ENCODE measurements at regions not wholly inside any gene's neighbourhood (a gene's known extent, or its start where the extent isn't known, plus 50 kb on each side); places are given as distances from the start of the nearest gene placed in this dataset.
A peak's percentile ranks its signal among the peaks of the same experiment; 100 is the strongest.

DNA sequence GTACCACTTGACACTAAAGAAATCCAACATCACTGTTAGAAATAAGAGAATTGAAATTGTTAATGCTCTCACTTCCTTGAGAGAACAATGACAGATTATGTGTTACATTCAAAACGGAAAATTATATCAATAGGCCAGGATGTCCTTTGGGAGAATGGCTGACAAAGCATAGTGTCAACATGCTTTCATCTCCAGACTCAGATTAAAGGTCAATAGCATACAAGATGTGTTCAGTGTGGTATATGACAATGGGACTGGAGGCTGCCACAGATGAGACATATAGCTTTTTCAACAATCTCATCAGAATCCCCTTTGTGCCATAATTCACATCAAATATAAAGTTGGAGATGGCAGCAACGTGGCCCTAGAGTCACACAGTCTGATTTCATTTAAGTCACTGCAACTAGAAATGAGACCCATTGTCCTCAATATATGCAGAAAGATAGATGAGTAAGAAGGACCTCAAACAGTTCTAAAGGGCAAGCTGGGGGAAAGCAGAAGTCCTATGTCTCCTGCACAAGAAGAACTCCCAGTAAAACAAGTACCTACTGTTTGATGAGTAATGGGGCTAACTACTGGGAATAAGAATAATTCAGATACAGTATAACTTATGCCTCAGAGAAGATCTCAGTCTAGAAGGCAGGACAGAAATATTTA is 327.9 kb downstream of the TTLL7 start:
- no peak for DNase-seq

DNA sequence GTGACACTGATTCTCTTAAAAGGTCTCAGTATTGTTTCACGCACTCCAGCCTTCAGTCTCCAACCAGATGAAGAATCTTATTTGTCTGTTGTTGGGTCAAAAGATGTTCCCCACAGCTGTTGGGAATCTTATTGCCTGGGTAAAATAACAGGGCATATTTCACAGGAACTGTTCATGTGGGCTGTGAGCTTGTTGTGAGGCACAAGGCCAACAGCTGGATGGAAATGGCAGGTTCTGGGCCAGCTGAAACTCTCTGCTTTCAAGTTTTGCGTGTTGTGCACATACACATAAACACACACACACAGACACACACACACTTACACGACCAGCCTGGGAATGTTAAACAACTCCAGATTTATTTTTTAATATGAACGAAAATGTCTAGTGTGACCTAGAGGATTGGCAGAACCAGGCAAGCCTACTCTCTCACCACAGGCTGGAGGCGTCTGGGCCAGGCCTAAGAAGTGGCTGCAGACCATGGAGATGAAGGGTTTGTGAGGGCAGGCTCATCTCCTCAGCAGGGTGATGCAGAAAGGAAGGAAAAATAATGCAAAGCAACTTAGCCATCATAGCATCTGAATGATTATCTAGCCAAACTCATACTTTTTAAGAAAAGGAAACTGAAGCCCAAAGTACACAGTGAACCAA is 357.0 kb downstream of the TTLL7 start:
- no peak for DNase-seq

DNA sequence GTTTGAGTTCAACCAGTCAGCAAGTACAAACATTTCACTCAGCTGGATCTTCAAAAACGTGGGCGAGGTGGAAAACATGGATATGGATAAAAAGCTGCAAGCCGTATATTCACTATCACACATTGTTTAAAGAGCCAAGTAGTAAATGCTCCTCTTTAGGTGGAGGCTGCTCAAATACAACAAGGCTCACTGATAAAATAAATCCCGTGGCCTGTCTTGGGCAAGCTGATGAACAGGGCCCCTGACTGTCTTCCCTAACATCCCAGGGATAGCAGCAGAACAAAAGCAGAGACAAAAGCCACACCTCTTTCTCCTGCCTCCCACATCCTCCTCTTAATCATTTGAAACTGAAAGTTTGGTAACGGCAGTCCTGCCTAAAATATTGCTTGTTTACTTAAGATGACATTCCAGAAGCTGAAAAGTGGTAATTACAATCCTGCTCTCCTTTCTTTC is 357.7 kb downstream of the TTLL7 start:
- DNase-seq, result no peak

DNA sequence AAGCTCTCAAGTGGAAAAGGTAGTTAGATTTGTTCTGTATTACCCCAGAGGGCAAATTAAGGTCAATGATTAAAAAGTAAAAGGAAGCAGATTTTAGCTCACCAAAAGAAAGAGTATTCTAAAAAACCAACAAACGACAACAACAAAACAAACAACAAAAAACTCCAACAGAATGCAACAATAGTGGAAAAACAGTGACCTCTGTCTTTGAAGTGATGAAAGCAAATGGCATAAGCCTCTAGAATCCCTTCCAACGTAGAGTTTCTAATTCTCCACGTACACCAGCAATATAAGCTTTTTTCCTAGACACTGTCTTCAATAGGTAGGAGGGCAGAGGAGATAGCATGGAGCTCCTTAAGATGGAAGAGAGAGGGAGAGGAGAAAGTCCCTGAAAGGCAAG is 359.1 kb downstream of the TTLL7 start:
- no peak for DNase-seq

DNA sequence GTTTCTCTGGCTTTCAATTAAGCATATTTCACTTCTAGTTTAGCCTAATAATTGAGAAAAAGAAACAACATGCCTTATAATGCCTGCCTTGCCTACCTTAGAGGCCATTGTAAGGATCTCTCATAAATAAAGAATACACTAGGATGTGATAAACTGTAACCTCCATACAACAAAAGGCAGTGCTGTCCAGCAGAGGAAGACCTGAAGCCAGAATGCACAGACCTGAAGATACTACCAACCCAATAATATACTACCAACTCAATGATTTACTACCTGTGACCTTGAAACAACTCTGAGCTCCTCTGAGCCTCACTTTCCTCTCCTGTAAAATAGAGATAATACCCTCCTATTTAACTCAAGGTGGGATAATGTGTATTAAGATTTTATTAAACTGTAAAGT is 361.3 kb downstream of the TTLL7 start:
- no peak for DNase-seq

DNA sequence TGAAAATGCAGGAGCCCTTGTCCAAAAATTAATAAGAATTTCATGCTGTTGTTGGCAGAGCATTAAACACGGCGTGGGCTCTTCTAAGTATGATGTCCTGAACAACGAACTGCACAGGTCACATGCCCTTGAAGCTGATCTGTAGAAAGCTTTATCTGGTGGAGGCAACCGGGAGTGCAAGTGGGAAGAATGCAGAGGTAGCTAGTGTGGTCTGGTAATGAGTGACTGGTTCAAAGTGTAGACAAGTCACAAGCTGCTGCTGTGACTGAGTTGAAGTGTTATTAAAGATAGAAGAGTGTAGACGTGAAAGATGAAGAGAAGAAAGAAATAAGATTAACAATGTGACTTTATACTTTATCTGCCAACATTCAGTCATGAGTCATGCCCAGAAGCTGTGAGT is 361.9 kb downstream of the TTLL7 start:
- DNase-seq, result no peak

DNA sequence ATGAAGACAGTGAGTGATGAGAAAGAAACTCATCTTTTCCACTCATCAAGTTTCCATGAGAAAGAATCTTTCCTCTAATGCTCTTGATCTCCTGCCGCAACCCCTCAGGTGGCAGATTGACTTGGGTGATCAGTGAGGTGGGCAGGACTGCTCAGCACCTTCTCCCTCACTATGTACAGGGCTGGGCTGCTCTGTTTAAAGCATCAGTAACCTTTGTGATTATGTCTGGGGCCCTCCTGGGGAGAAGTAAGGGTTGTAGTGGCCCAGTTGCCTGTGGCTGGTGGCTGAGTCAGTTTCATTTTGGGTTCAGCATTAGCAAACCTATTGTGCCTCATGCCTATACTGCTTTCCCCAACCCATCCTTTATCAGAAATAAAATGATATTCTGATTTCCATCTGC is 366.0 kb downstream of the TTLL7 start:
- peak in 1 of 2 donors; percentile 4 for DNase-seq

DNA sequence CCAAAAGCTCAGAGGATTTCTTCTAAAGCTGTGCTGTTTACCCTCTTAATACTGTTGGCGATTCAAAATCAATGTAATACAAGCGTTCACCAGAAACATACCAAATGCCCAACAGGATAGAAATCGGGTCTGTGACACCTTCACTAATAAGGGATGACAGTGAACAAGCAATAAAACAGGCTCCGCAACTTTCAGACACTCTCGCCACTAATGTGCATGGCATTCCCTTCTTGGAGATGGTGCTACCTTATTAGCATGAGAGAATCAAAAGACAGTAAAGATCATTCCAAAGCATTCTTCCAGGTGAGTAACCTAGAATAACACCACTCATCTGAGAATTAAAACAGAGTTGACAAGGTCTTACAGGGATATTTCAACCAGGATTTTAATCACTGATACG is 367.1 kb downstream of the TTLL7 start:
- no peak for DNase-seq

DNA sequence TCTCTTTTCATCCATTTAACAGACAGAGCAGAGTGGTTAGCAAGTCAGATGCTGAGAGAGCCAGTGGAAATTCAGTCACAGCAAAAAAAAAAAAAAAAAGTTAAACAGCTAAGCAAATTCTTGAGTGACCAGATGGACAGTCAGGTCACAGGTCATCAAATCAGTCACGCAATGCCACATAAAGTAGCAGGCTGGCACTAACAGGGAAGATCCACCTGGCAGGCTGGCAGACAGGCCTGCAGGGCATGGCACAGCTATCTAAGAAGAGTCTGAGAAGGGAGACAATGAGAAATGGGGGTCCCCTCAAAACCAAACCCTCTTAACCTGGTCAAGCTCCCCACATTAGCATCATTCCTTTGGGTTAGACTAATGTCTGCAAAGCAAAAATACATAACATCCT is 371.9 kb downstream of the TTLL7 start:
- DNase-seq, result no peak

DNA sequence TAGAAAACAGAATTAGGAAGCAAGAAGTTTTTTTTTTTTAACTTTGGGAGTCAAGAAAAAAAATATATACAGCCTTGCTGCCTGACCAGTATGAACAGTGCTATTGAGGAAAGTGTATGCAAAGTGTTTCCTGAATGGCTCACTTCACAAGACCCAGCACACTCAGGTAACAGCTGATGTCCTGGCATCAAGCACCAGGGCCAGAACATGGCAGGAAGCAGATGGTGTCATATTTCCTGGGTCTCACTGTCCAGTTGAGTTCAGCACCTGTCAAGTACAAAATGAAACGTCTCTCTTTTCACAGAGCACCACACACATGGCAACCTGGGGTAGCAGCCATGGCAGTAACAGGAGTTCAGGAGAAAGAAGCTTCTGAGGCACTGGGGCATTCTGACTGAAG is 372.3 kb downstream of the TTLL7 start:
- no peak for DNase-seq

DNA sequence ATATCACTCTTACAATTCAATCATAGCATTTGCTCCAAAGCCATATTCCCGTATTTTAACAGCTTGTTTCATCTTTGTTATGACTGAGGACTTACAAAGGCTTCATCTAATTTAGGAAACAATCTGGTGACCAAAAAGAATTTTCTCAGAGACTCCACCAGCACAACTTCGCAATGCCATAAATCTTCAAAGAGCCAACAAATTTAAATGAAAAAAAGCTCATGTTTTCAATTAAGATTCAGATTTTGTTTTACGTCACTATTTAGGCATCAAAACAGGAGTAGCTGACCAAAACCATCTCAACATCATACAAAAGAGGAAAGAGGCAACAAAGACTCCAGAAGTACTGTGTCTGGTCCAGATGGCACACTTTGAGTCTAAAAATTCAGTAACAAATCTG is 373.3 kb downstream of the TTLL7 start:
- DNase-seq, result no peak

DNA sequence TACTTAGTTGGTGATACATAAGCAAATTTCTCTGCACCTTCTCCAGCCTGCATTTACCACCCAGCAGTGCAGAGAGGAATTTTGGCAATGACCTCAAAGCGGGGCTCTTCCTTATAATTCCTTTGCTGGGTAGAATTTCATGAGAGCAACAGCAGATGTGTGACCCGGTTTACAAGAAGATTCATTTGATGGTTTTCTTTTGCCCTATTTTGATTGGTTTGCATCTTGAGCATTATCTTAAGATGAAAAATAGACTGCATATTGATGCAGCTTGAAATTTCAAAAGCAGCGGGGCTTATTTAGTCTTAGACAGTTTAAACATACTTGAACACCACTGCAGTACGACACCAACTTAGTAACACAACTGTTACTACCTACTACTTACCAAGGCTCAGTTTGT is 378.9 kb downstream of the TTLL7 start:
- DNase-seq, result no peak

DNA sequence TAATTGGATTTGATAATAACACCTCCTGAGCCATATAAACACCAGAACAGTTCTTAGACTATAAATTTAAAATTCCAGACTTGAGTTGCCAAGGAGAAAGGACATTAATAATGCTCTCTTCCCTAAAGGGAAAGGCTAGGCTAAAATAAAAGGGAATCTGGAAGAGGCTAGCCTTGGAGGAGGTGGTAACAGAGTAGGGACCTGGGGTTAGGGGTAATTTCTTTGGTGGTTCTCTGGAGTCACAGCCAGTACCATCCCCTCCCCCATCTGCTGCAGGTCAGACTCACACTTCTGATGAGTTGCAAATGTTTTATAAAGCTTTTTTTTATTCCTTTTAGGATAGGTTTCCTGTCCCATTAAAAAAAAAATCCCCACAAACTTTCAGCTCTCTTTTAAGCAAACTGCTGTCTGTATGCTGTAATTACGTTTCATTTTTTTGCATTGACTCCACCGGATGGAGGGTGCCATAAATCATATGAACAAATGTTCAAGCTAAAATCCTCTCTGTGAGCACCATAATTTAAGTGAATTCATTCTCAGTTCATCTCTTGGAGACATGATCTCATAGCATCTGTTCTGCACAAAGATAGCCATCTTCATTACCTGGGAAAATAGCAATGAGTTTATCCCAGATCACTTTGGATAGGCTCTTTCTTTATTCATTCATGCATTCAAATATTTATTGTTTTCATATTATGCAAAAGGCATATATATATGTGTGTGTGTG is 379.6 kb downstream of the TTLL7 start:
- no peak for DNase-seq

DNA sequence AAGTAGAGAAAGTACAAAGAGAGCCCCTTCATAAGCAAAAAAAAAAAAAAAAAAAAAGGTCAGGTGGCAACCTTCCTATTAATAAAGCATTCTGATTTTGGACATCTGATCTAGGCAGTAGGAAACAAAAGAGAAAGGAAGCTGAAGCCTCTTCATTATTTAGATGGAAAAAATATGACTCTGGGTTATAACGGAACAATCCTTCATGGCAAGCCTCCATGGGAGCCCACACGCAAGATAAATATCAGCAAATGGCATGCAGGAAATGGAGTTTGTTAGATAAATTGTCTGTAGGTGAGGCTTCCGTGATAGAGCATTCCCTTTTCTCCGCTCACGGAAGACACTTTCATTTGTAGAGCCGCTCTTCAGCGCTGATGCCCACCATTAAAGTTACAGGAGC is 381.0 kb downstream of the TTLL7 start:
- no peak for DNase-seq

DNA sequence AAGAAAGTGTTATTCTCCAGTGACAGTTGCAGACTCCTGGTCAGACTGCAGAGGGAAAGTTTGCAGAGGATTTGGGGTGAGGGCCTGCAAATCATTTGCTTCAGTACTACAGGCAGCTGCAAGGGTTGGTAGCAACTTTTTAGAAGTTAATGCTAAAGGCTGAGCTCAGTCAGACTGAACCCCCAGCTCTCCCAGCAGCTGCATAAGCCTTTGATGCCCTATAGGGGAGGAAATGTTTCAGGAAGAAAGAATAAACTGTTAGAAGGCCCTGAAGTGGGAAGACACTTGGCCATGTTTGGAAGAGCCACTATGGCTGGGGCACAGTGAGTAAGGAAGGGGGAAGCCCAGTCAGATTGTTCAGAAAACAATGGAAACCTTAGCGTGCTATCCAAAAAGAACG is 383.6 kb downstream of the TTLL7 start:
- DNase-seq, result no peak

DNA sequence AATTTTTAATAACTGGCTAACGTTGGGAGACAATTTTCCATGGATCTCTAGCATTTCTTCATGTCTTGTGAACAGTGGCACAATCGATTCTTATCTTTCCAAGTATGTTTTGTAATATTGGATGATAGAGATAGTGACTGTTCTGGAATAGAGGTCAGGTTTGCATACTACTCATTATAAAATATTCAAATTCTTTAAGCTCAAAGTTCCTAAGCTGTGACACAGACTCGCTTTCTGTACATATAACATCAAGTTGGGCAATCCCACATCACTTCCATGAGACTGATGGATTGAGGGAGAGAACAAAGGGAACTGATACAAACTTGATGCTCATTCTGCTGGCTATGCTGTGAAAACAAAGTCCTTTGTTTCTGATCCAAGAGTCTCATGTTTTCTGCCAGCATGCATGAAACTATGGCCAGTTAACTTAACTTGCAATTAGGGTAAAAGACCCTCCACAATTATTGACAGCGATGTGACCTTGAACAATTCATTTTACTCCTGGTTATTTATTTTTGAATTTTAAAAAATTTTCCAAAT is 392.4 kb downstream of the TTLL7 start:
- DNase-seq, result no peak

DNA sequence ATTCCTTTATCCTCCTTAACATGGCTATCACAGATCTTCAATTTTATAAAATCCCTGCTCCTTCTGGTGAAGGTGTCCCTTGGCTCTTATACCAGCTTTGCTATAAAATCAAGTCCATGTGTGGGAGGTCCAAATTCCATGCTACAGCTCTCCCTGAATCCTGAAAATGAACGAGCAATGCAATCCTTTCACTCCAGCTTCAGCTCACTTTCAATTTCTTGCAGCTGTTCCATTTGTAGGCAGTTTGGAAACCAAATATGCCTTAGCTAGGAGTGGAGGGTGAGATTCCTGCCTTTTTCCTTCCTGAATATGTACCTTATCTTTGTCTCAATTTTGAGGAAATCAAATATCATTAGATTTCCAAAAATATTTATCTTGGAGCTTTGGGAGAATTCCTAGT is 402.6 kb downstream of the TTLL7 start:
- DNase-seq, result no peak

DNA sequence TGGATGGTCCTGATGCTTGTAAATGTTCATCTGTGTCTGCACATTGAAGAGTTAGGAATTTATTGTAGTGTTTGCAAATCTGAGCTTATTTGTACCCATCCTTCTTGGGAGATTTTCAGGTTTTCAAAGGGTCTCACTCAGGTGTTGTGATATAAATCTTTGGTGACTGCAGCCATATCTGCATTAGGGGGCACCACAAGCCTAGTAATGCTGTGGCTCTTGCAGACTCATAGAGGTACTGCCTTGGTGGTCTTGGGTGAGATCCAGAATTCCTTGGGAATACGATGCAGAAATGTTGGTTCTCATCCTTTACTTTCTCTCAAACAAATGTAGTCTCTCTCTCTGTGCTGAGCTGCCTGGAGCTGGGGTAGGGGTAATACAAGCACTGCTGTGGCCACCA is 405.9 kb downstream of the TTLL7 start:
- DNase-seq, result no peak

DNA sequence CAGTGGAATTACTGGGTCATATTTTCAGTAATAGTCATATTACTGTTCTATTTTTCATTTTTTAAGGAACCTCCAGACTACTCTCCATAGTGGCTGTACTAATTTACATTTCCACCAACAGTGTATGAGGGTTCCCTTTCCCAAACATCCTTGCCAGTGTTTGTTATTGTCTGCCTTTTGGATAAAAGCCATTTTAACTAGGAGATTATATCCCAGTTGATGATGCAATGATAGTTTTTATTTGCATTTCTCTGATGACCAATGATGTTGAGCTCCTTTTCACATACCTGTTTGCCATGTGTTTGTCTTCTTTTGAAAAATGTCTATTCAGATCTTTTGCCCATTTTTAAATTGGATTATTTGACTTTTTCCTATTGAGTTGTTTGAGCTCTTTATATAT is 410.8 kb downstream of the TTLL7 start:
- DNase-seq, result no peak

DNA sequence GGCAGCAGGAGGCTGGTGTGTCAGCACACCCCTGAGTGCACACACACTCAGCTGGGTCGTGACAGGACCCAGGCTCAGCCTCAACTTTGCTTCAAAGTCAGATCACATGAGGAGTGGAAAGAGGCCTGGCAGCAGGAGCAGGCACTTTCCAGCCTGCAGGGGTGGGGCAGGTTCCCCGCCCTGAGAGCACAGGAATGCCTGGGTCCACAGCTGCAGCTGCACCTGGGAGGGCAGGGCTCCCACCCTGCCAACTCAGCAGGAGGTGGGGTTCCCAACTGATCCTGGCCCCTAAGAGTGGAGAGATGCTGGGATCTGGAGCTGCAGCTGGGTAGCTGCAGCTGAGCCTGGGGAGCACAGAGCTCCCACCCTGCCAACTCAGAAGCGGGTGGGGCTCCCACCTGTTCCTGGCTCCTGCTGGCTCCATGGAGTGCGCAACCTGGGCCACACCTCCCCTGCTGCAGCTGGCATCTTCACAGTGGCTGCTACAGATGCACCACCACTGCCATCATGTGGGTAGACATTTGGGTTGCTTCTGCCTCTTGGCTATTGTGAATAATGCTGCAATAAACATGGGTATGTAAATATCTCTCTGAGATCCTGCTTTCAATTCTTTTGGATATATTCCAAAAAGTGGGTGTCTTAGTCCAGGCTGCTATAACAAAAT is 415.4 kb downstream of the TTLL7 start:
- no peak for DNase-seq

DNA sequence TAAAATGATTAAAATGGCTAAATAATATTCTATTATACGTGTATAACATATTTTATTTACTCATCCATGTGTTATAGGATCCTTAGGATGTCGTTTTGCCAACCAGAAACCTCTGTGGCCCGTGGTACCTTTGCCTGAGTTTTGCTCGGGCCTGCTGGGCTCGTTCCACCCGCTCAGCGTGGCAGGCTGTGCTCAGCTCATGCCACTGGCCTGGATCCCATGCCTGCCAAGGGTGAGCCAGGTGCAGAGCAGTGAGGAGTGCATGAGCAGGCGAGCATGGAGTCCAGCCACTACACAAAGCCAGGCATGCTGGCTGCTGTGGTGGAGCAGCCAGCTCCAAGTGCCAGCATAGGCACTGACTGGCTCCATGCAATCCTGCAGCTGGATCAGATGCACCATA is 417.2 kb downstream of the TTLL7 start:
- DNase-seq, result no peak

DNA sequence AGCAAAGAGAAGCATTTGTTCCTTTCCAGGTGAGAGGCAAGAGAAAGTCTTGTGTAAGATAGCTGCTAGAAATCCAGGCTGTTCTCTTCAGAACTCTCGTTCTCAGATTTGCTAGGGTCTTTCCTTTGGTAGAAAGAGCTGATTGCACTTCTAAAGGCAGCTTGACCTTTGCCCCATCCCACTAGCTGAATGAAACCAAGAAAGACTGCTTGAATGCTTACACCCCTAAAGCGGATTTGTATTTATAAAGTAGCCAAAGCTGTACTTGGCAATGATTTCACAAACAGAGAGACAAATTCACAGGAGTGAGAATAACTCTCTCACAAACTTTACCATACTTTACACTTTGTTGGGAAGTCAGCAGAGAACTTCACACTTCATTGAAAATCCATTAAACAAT is 424.1 kb downstream of the TTLL7 start:
- no peak for DNase-seq

DNA sequence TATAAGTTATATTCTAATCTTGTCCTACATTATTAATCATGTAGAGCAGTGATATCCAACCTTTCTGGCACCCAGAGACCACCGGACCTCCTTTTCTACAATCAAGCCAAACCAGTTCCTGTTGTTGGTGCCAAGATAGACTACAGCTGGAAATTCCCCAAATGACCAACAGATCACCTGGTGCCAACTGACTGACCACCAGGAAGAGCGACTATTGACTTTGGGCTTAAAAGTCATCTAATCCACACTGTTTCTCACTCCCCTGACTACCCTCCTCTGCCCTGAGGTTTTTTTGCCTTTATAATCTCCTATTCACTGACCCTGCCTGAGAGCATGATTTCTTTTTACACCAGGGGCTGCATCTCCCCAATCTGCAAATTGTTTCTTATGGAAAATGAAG is 425.2 kb downstream of the TTLL7 start:
- DNase-seq, result no peak

DNA sequence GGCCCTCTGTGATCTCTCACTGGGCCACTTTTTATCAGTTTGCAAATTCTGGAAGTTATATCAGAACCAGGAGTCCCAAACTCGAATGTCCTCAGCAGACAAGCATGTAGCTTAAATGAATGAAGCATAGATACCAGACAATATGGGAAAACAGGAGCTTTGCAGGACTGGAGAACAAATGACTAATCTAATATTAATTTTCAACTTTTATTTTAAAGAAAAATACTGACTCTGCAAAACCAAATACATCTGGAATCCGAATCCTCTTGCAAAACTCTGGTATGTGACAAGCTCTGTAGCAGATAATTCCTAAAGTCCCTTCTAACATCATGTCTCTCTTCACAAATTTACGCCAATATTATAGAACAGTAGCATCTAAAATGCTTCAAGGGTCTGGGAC is 427.4 kb downstream of the TTLL7 start:
- no peak for DNase-seq
